NCI-H1436 treated with DMSO at 0.1 percent for 48 hours (cell line): ENCODE measurements at regions not wholly inside any gene's neighbourhood (a gene's known extent, or its start where the extent isn't known, plus 50 kb on each side); places are given as distances from the start of the nearest gene placed in this dataset.
"Not testable (repeated sequence)": the region's sequence is repeated elsewhere in the genome, so short reads cannot be mapped to it uniquely, and the experiment has no call there.

ENCODE experiments used
- DNase-seq: peaks from one replicate; lab custom pipeline; 2025; lab: John Stamatoyannopoulos, UW

GRCh38 chr2:199216253-199216652, 241.5 kb downstream of the SATB2 start:
- DNase-seq, result no peak

DNA sequence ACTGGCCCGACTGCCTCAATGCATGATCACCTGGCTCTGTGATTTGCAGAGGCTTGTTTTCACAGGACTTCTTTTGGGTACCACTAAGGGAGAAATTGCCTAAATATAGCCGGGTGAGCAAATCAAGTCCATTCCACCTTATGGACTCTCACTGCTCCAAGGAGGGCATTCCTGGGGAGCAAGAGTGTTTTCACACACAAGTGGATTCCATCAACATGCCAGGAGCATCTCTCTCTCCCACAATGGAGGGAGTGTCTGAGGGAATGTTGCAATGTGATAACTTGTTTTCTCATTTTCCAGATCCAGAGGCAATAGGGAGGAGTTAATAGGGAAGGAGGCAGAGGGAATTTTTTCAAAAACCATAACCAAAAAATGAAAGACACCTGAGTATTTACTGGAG, 250.7 kb downstream of the SATB2 start:
- no peak for DNase-seq

DNA sequence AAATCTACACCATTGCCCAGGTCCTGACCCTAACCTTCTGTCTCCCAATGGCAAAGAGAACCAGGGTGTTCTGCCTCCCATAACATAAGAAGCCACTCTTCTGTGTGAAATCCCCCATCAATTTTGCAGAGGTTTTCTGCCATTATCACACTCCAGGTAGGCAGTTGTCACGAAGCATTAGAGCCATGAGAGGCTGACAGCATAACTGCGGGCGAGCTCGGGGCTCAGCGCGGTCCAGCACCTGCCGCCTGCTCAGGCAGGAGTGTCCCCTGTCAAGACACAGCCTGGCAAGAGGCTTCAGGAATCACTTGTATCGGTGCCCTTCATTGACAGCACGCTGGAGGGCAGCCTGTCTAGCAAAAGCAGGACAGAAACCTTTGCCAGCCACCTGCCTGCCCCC, 251.2 kb downstream of the SATB2 start:
- DNase-seq, result no peak

- DNase-seq, result no peak
Measured at GRCh38 chr2:199202964-199203363, 254.8 kb downstream of the SATB2 start.

DNA sequence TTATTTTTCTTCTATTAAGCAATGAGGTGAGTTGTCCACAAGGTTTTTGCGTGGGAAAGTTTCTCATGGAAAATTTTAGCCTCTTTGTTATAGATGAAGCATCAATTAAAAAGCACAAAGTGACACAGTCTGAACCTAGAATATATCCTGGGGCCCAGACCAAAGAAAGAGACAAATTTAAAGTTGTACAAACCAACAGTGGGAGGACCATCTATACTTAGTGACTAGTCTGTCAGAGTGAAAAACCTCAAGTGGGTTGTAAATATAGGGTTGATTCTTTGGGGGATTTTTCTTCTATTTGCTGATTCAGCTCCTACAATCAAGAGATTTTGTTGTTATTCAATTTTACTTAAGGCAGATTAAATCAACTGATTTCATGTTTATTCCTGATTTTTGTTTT, 256.2 kb downstream of the SATB2 start:
- DNase-seq, result no peak

DNA sequence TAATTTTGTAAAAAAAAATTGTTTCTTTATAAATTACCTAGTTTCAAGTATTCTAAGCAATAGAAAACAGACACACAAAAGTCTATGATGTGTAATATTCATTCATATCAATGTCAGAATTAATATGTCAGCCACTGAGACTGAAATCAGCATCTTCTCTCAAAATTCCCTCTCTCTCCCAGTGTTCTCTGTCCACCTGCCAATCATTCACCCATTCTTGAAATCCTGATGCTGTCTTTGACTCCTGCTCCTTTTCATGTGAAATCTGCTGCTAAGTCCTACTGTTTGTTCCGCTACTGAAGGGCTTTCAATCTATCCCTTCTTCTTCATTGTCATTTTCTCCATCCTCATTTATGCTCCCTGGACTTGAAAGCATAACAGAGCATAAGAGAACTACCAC, 257.9 kb downstream of the SATB2 start:
- no peak for DNase-seq

DNA sequence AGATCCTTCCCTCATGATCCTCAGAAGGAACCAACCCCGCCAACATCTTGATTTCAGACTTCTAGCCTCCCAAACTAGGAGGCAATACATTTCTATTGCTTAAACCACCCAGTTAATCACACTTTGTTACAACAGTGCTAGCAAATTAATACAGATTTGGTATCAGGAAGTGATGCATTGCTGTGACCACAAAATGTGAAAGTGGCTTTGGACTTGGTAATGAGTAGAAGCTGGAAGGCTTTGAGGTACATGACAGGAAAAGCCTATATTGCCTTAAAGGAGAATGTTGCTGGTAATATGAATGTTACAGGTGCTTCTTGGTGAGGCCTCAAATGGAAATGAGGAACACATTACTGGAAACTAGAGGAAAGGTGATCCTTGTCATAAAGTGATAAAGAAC, 260.3 kb downstream of the SATB2 start:
- DNase-seq, result no peak

DNA sequence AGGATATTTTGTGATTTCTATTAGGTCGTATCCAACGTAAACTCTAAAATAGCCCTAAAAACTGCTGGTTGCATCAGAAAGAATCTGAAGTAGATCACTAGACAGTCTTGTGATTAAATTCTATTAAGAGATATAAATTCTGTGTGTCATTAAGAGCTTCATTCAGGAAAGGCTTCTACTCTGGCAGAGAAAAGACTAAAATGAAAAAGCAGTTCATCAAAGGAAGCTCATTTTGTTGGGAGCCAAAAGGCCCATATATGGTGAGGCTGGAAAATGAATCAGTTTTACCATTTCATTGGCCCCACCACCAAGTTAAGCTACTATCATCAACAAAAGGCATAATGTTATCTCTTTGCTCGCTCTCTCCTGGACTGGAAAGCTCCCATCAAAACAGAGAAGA, 261.1 kb downstream of the SATB2 start:
- DNase-seq, result no peak

- no peak for DNase-seq
Measured at GRCh38 chr2:199195927-199196502, 261.7 kb downstream of the SATB2 start.

DNA sequence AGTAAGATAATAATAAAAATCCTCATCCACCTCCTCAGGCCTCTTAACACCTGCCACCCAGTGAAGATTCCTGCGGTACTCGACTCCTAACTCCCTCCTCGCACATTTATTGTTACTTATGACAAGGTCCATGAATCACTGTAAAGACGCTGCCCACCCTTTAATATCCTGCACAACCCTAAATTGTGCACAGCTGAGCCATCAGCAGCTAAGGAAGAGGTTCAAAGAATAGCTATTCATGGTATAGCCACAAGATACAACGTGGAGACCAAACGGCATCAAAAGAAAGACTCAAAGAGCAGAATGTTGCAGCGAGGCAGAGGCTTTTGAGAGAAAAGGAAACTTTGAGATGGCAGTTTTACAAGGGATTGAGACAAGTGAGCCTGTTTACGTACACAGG, 266.3 kb downstream of the SATB2 start:
- DNase-seq, result no peak

DNA sequence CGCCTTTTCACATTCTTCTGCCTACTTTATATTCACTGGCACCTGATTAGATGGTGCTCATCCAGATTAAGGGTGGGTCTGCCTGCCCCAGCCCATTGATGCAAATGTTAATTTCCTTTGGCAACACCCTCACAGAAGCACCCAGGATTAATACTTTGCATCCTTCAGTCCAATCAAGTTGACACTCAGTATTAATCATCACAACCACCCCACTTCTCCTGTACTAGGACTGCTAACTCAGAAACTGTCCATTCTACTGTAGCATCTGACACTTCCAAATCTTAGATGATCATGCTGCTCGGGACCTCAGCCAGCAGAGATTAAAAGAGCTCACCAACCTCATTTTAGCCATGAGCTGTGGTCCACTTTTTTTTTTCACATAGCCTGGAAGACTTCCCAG, 268.5 kb downstream of the SATB2 start:
- DNase-seq, result no peak

- DNase-seq, result no peak
Measured at GRCh38 chr2:199186301-199186751, 271.4 kb downstream of the SATB2 start.

- DNase-seq, result not testable (repeated sequence)
Measured at GRCh38 chr2:199185174-199185573, 272.6 kb downstream of the SATB2 start.

DNA sequence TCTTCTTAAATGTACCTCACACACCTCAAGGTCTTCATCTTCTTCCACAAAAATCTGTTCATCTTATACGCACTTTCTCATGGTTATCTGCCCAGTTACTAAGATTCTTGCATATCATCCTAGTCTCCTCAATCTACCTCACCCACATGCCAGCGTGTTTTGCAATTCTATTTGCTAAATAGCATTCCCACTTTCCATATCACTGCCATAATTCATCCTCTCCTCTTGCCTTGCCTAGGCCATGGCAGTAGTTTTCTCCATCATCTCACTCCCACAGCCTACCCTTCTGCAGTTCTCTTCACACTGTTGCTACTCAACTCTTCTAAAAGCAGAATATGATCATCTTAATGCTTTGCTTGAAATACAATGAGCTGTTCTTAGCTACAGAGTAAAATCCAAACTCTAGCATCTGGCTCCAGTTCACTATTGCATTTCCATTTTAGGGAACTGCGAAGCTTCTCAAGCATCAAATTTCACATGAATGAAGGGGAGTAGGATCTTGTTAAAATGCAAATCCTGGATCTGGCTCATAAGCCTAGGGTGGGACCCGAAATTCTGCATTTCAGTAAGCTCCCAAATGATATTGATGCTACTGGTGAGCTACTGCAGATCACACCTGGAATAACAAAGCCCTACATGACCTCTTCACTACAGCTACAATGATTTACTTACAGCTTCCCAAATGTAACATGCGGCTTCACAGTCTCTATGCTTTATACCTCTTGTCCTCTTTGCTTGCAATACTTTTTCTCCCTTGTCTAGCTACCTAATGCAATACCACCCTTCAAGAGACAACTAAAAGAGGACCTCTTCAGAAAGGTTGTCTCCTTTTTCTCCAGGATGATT, 293.9 kb downstream of the SATB2 start:
- DNase-seq, result no peak

GRCh38 chr2:199160677-199161465, 296.9 kb downstream of the SATB2 start:
- DNase-seq, result no peak

DNA sequence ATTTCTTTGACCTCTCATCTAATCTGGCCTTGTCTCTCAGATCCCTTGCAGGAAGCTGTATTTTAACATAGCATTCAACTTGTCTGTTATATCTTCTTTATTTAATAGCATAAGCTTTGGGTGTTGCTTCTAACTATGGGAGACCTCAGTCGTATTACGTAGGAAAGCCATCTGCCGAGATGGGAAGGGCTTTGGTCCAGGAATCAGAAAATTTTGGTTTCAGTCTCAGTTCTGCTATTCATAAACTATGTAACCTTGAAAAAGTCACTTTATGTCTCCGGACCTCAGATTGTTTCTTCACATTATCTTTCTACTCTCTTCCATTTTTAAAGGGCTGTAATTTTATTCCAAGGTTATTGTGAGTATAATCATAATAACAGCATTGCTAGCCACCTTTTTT, 297.7 kb downstream of the SATB2 start:
- DNase-seq, result no peak

DNA sequence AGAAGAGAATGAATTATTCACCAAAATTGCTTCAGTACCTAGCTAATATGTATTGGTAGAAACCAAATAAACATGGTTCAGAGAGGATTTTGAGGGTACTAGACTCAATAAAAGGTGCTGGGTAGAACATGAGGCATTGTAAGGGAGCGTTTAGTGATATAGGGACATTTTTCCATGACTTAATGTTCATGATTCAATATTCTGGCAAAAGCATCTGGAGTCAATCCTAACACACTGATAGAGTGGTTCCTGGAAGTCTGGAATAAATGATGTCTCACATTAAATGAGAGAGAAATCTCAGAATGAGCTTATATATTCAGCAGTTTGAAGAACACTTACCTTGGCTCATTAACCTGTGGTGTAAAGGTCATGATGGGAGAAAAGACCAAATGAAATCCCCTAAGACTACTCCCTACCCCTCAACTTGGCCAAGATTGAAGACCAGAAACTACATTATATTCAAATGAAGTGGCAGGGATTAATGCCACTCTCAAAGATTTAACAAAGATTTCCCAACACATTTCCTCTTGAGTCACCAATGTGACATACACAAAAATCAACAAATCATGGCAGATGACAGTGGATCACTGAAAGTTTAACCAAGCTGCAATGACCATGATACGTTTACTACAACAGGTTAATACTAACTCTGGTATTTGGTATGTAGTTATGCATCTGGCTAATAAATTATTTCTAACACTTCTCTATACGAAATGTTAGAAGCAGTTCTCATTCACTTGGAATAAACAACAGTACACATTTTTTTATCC, 309.5 kb downstream of the SATB2 start:
- DNase-seq, result no peak

GRCh38 chr2:199147216-199147615, 310.5 kb downstream of the SATB2 start:
- DNase-seq, result no peak

DNA sequence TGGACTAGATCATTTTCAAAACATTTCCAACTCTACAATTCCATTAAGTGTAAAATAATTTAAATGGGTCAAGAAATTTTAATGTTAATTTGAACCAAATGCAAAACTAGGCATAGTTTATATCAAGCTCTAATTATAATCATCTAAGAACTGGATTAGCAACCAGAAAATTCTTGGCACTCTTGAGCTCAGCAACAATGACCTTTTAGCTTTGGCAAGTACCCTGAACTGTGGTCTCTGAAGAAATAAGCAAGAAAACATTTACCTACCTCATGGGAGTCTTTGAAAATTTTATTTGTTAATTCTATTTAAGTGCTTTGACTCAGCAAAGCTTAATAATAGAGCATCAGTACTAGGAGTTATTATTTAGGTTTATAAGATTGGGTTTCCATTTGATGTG, 313.2 kb downstream of the SATB2 start:
- no peak for DNase-seq

DNA sequence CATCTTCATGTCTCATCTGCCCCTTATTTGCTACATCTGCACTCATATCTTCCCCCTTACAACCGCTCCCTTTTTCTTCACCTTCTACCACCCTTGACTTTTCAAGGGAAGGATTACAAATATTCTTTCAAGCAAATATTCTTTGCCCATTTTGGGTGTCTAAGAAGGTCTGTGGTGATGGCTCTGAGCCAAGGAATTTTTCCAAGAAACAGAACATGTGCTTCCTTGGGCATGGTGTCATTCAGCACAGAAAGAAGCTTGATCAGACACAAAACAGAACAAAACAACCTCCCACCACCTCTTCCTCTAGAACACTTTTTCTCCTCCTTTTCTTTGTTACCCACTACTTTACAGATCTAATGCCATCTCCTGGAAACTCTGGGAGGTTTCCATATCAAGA, 313.7 kb downstream of the SATB2 start:
- no peak for DNase-seq

DNA sequence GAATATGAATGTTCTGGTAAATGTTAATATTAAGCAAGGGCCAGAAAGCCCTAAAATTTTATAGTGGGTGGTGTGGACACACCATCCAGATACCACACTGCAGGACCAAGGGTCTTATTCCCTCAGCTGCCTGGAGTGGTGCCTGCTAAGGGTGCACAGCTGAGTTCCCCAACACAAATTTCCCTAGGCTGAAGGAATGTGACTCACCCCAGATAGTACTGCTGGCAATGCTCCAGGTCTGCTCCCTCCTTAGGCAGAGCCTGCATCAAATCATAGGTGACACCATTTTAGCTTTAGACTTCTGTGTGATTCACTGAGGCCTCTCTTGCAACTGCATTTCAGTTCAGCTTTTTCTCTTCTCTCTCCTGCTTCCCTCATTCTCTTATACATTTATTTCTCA, 321.1 kb downstream of the SATB2 start:
- no peak for DNase-seq

DNA sequence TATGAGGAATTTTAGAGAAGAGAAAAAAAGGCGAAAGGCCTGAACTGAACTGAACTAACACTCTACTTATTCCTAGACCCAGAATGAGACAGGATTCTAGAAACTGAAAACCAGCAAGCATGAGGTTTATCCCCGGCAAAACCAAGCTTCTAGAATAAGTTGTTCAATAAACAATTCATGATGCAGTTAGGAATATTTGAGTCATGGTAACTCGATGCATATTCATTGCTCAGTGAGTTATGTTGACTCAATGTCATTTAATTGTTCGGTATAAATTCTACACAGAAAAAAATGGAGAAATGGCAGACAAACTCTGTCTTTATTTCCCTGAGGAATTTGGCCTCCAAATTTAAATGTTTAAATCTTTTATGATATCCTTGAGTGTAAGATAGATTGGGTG, 321.5 kb downstream of the SATB2 start:
- no peak for DNase-seq
